ENCODE measurements at regions not wholly inside any gene's neighbourhood (a gene's known extent, or its start where the extent isn't known, plus 50 kb on each side); places are given as distances from the start of the nearest gene placed in this dataset.

- no peak for TF ChIP-seq CTCF (IDR thresholded peaks at IDR 0.05; ENCODE audit: extremely low read depth in 1 of 2, insufficient read depth in 1 of 2, low read depth in 1 of 2, low read length in 2 of 2)
- no peak for TF ChIP-seq POLR2A (IDR thresholded peaks at IDR 0.05; ENCODE audit: low read depth, low read length)
- TF ChIP-seq FOS (IDR thresholded peaks at IDR 0.05; ENCODE audit: borderline replicate concordance, insufficient read depth, low read length) = no peak
- no peak for TF ChIP-seq MYC (IDR thresholded peaks at IDR 0.05; ENCODE audit: low read depth, low read length)
- TF ChIP-seq GATA2 (IDR thresholded peaks at IDR 0.05; ENCODE audit: insufficient read depth, insufficient read length, low read depth, low read length) = no peak
- TF ChIP-seq EZH2 (IDR thresholded peaks at IDR 0.05; ENCODE audit: borderline replicate concordance, low read depth, low read length, severe bottlenecking) = no peak
- TF ChIP-seq POLR2AphosphoS5 (IDR thresholded peaks at IDR 0.05; ENCODE audit: insufficient read depth, low read depth, low read length) = no peak
- no peak for TF ChIP-seq MAX (IDR thresholded peaks at IDR 0.05; ENCODE audit: insufficient read depth, insufficient read length)
- TF ChIP-seq JUN (IDR thresholded peaks at IDR 0.05; ENCODE audit: borderline replicate concordance, insufficient read depth, insufficient read length, low read depth) = no peak
- no peaks in the 10 kb centered on the region for H3K9me1 ChIP-seq (replicated peaks; ENCODE audit: control insufficient read depth, extremely low read depth, insufficient read depth, low read length)
- H3K9ac ChIP-seq (replicated peaks; ENCODE audit: extremely low read depth, insufficient read depth, low read length) = no peak overlapping the region
- H3K36me3 ChIP-seq (ENCODE audit: control insufficient read depth in 2 of 2, extremely low read depth in 1 of 2, insufficient read depth in 2 of 2, low read length in 2 of 2) = no peaks in the 10 kb centered on the region
- H3K4me1 ChIP-seq (ENCODE audit: control insufficient read depth, extremely low read depth, insufficient read depth, low read length) = no peaks in the 10 kb centered on the region
- ChIA-PET CTCF (no interaction called here), POLR2A (no interaction called here)
- H3K27ac ChIP-seq (ENCODE audit: insufficient read depth, low read depth, low read length) = no peak overlapping the region
- no peak overlapping the region for H2AFZ ChIP-seq (ENCODE audit: low read depth, low read length)
- intact Hi-C loops (cut with micrococcal nuclease) (no loop called here), dilution Hi-C loops (cut with MboI; ENCODE audit: extremely low pct_ligation_motif_present, low sequenced_read_pairs) (no loop called here)
- H3K4me2 ChIP-seq (ENCODE audit: insufficient read depth, low read length) = no peak overlapping the region
- H3K79me2 ChIP-seq (ENCODE audit: control insufficient read depth, insufficient read depth, low read length) = no peaks in the 10 kb centered on the region
- no TSS peak for BruUV-seq (replicated peaks)
- no peaks in the 10 kb centered on the region for H3K9me3 ChIP-seq (replicated peaks; ENCODE audit: control insufficient read depth, insufficient read depth, low read length)
- FAIRE-seq = no peak
- no peak overlapping the region for H3K4me3 ChIP-seq (replicated peaks in 1 of 3; ENCODE audit: insufficient read depth in 1 of 3, low read depth in 1 of 3, low read length in 3 of 3)
- DNase-seq (ENCODE audit: low read depth, low spot score) = no peak
- H3K27me3 ChIP-seq (ENCODE audit: control insufficient read depth in 2 of 2, insufficient read depth in 2 of 2, low read length in 2 of 2) = no peaks in the 10 kb centered on the region
- no peaks in the 10 kb centered on the region for H4K20me1 ChIP-seq (replicated peaks; ENCODE audit: control insufficient read depth, extremely low read depth, insufficient read depth, low read length)
Measured at GRCh38 chr5:116892993-116893392, 318.4 kb upstream of the SEMA6A start.
